GM03348 (cell line): ENCODE measurements at regions not wholly inside any gene's neighbourhood (a gene's known extent, or its start where the extent isn't known, plus 50 kb on each side); places are given as distances from the start of the nearest gene placed in this dataset.
A peak's percentile ranks its signal among the peaks of the same experiment; 100 is the strongest.
"Not testable (repeated sequence)": the region's sequence is repeated elsewhere in the genome, so short reads cannot be mapped to it uniquely, and the experiment has no call there.

Experiments used
- DNase-seq: peaks from one replicate; pipeline ENCODE4 v3.0.0; 2012; ENCODE audit warnings: low spot score

DNA sequence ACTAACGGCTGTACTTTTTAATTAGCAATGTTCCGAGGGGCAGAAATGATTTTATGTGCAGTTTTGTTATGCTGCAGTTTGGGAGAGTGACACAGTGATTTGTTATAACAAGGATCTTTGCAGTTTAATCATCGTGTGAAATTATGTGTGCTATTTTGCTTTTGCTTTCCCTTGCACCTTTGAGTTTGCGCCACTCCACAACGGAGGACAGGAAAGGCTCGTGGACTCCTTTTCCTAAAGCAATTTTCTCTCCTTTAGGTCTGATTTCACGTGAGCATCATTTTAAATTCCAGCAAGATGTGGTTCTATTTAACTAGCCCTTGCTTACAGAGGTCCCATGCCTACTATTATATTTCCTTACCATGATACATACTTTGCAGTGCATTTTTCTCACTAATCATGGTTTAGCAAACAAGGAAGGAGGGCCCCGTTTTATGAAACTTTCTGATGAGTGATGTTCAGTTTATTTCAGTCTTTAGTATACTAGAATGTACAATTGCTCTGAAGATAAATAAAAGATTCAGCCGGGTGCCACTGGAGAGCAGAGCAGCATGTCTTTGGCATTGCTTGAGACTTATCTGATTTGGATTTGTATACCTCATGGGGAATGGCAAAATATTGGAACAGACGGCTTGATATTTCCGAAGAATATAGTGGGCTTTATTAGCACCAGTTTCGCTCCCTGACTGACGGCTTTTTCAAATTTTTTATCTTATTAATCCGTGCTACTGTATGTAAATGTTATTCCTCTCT lies 528.2 kb upstream of the FANCL start:
- DNase-seq: no peak

- no peak for DNase-seq
These were observed 527.6 kb upstream of the FANCL start for GRCh38 chr2:58768715-58769080.

DNA sequence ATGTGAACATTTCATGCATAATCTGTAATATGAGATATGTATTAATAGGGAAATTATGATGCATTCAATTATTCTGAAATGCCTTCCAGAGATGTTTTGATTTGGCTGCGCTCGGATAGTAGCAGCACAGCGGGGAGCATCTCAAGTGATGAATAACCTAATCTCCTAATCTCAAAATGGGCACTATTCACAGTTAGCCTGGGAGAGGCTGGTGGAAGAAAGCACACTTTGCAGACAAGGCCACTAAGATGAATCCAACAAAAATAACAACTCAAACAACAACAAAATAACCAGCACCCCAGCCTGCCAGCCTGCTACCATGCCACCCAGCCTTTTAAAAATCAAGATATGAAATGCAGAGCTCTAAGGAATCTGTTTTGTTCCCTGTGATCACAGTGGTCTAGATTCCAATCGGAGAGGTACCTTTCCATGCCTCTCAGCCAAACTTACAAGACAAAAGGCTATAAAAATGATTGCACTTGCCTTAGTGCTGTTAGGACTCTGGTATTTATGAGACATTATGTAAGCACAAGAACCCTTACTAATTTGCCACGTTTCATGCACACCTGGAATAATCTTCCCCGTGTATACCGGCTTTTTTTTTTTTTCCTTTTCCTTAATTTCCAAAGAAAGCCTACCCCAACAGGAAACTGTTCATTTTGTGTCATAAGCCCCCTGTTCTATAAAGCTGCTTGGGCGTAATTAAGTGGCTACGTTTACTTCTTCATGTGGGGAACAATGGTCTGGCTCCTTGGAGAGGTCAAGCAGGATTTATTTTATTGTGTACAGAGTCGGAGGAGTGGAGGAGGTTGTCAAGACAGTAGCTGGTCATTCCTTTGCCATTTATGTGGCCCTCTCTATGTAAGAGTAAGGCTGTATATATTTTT lies 526.9 kb upstream of the FANCL start:
- DNase-seq: no peak

DNA sequence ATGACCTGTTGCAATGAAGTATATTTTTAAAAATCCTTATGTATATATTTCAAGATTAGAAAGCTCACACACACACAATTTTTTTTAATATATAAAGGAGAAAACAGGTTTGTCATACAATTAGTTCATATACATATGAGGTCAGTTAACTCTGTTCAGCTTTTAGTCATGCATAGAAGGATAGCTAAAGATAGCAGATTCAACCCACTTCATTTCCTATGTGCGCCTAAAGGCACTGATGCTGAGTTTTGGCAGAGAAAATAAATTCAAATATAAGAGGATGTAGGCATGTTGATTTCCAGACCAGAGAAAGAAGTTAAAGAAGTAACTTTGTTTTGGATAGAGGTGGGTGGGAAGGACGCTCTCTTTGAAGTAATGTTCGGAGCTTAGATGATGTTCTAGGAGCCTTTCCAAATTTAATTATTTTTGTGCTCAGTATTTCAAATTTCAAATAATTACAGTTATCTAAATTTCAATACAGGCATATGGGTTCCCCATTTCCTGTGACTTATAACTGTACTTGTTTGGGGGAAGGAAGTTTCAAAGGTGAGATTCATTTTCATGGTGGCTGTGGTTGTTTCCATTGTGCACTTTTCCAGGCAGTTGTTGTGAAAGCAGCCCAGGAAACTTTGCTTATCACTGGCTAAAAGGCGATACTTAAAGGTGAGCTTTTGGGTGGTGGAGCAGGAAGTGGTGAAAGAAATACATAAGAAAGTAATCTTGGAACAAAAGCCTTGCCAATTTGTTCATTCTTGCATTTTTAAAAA lies 523.4 kb upstream of the FANCL start:
- no peak for DNase-seq

DNA sequence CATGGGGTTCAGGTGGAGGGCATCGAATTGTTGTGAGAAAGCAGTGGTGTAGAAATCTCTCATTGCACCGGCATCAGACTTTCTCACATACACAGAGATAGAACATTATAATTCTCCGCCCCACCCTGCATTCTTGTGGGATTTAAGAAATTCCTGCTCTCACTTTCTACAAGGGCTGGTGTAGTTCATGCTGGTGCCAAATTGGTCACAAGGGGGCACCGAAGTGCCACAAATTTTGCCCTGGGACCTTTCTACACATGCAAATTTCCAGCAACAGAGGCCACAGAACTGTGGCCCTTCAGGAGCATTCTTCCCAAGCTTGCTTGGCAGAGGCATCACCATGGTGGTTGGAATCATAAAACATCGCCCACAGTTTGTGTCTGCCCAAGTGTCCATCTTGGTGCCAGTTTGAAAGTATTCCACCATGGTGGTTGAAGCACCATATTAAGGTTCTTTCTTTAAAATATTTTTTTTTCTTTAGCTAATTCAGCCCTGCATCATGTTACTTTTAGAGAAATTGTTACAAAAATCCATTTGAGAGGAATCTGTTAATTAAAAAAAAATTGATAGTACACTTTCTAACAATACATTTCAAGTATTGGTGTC lies 521.2 kb upstream of the FANCL start:
- peak; percentile 63 for DNase-seq

DNA sequence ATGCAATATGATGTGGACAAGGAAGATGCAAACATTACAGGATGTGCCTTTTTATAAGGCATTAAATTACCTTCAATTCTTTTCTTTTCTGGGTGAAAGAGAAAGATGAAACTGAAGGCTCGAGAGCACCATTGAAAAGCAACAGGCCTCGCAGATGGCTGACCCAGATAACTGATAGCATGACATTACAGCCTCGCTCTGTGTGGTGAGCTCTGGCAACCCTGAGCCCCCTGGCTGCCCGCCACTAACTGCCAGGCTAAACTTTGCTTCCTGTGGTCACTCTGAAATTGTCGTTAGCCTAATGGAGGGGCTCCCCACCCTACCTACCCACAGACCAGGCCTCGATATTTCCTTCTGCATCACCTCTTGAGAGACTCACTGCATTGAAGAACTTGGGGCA lies 516.8 kb upstream of the FANCL start:
- no peak for DNase-seq

DNA sequence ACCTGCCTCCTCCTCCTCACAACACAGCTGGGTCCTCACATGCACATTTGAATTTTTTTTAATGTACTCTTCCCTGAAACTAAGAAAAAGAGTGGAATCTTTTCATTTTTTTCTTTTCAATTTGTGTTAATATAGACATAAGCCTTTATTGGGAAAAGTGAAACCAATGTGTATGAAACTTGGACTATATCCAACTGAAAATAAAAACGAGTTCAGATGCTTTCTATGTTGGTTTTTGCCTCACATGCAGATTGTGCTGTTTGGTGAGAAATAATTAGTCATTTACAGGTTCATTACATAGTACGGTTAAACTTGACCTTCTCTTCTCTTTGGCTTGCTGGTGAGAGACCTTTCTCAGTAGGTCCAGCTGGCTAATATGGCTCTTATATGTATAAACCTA lies 515.2 kb upstream of the FANCL start:
- no peak for DNase-seq

DNA sequence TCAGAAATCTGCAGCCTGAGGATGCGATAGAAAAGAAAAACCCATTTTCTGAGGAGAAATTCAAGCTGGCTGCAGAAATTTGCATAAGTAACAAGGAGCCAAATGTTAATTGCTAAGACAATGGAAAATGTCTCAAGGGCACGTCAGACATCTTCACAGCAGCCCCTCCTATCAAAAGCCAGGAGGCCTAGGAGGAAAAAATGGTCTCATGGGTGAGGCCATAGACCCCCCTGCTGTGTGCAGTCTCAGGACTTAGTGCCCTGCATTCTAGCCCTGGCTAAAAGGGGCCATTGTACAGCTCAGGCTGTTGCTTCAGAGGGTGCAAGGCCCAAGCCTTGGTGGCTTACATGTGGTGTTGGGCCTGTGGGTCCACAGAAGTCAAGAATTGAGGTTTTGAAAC lies 511.4 kb upstream of the FANCL start:
- DNase-seq: not testable (repeated sequence)

GRCh38 chr2:58751676-58752075 lies 510.6 kb upstream of the FANCL start:
- not testable (repeated sequence) for DNase-seq

GRCh38 chr2:58749041-58749440 lies 507.9 kb upstream of the FANCL start:
- DNase-seq: no peak

DNA sequence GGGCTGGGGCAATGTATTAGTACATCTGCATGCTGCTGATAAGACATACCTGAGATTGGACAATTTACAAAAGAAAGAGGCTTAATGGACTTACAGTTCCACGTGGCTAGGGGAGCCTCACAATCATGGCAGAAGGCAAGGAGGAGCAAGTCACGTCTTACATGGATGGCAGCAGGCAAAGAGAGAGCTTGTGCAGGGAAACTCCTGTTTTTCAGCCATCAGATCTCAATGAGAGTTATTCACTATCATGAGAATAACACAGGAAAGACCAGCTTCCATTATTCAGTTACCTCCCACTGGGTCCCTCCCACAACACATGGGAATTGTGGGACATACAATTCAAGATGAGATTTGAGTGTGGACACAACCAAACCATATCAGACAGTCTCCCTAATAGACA lies 504.2 kb upstream of the FANCL start:
- not testable (repeated sequence) for DNase-seq

GRCh38 chr2:58740426-58740825 lies 499.3 kb upstream of the FANCL start:
- DNase-seq: no peak

GRCh38 chr2:58739033-58739432 lies 497.9 kb upstream of the FANCL start:
- no peak for DNase-seq

DNA sequence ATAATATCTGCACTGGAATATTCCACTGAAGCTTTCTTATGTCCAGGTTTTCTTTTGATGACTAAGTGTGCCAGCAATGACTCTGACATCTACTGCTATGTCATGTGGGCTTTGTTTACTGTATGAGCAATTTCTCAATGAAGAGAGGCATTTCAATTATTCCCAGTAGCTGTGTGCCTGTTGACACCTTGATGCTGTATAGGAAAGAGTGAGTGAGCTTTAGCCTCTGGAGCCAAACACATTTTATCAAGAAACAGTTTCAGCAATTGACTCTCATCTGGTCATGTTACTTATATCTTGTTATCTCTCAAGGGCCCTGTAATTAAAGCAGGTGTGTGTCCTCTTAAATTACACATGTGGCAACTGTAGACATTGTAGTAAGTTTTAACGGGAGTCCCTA lies 493.2 kb upstream of the FANCL start:
- DNase-seq: no peak

DNA sequence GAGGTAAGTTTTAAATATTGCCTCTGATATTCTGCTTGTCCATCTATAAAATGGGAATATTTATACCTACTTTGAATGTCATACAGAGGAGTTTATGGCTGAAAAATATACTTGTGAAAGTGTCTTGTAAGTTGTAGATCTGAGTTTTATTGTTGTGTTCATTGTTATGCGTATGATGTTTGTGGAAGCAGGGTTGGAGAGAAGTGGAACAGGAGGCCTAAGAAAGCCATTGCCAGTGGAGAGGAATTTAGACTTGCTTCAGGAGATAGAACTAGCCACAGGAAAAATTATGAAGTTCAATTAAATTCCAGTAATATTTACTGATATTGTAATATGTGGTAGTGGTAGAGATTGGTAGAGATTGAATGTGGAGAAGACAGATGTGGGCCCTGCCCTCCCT lies 491.9 kb upstream of the FANCL start:
- DNase-seq: no peak

GRCh38 chr2:58731488-58731869 lies 490.4 kb upstream of the FANCL start:
- no peak for DNase-seq

DNA sequence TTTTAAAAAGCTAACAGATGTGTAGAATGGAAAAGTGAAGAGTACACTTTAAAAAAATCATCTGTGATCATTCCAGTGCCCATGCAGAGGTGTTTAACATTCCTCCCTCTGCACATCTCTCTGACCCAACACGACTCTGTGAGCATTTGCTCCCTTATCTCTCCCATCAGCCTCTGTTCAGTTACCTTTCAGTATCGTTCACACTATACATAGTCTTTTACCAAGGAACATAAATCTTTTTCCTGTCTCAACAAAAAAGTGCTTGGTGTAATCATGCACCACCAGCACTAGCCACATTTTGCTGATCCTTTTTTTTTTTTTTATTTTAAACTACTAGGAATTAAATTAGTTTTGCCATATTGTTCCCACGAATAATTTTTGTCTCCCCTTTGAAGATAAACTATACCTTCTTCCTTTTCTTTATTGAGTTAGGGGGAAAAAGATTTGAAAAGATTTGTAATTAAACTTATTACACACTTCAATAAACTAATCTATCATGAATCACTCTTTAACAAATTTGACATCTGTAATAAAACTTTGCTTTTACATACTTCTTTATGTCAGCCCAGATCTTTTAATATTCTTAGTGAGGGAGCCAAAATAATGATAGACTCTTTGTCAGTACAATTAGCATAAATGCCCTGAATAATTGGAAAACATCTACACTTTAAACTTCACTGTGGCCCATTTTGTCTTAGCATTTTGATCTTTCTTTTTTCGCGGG lies 489.8 kb upstream of the FANCL start:
- DNase-seq: no peak

DNA sequence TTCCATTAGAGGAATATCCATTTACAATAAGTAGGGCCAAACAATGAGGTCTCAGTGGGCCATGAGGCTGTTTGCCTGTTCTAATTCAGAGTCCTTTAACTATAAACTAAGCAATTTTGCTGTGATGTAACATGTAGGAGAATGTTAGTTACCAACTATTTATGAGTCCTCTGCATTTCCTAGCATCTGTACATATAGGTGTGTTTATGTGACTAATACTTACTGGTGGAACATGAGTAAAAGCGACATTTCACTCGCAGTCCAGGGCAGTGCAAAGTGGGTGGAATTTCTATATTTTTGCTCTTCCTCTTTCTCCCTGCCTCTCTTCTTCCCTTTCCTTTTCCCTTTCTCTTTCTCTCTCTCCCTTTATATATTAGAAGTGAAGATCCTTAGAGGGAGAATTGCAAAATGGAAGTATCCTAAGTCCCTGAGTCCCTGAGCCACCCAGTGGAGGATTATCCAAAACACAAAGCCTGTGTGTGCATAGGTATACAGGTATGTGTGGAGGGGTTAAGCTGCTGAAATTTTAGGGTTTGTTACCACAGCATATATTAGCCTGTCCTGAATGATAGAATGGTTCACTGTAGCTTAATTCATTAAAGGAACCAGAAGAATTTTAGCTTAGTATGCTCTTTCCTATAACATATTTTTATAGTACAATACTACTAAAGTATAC lies 487.0 kb upstream of the FANCL start:
- DNase-seq: no peak

DNA sequence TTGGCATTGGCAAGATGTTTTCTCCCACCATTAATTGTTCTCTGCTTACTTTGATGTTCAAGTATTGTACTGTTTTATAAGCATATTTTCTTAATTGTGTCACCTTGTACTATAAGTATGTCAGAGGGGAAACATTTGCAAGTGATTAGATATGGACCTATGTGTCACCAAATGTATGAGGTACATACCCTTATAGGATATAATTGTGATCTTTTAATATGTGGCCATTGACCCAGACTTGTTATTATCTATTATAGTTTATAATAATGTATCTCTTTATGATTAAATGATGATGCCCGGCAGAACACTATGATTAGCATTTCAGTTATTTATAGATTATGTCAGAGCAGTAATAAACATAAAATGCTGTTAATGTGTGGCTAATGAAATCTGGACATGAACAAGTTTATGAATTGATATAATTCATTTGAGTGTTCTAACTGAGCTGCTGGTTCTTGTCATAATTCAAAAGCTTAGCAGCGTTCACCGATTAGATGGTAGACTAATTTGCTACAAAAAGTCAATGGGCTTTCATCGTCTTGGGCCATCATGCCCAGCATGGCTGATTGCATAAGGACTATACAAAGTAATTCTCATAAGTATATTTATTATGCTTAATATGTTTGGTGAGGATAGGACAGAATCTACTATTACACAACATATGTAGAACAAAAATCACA lies 480.9 kb upstream of the FANCL start:
- no peak for DNase-seq
